ENCODE measurements at regions not wholly inside any gene's neighbourhood (a gene's known extent, or its start where the extent isn't known, plus 50 kb on each side); places are given as distances from the start of the nearest gene placed in this dataset.

DNA sequence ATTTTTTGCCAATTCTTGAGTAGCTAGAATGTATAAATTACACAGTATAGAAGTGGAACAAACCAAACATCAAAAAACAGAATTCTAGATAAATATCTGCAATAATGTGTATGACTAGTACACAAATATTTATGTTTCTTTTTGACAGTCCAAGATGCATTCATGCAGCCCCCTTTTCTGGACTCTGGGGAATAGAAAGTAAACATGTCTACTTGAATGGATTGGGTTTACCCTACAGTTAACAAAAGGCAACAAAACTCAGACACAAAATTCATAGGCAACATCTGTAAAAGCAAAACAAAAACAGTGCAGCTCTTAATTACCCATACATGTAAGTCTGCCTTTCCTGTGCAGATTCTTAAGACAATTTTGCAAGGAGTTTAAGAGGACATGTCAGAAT, 419.4 kb upstream of the DACH1 start:
- no peak for DNase-seq (ENCODE audit: low read depth in 1 of 2, low spot score in 1 of 2)

DNA sequence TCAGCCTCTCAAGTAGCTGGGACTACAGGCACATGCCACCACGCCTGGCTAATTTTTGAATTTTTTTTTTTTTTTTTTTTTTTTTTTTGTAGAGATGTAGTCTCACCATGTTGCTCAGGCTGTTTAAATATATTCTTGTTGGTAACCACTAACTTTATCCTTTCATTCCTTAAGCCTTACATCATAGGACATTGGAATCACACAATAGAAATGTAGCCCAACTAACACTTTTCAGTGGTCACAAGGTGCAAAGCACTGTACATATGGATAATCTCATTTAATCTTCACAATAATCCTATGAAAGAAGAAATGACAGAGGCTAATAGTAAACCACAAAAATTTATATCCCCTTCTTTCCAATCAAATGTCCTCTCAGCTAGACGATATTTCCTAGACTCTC, 417.8 kb upstream of the DACH1 start:
- no peaks in the 10 kb centered on the region for H3K27me3 ChIP-seq (ENCODE audit: insufficient read depth, poor library complexity, severe bottlenecking)
- H3K27ac ChIP-seq (replicated peaks), result no peak overlapping the region
- TF ChIP-seq, protein P1, sequence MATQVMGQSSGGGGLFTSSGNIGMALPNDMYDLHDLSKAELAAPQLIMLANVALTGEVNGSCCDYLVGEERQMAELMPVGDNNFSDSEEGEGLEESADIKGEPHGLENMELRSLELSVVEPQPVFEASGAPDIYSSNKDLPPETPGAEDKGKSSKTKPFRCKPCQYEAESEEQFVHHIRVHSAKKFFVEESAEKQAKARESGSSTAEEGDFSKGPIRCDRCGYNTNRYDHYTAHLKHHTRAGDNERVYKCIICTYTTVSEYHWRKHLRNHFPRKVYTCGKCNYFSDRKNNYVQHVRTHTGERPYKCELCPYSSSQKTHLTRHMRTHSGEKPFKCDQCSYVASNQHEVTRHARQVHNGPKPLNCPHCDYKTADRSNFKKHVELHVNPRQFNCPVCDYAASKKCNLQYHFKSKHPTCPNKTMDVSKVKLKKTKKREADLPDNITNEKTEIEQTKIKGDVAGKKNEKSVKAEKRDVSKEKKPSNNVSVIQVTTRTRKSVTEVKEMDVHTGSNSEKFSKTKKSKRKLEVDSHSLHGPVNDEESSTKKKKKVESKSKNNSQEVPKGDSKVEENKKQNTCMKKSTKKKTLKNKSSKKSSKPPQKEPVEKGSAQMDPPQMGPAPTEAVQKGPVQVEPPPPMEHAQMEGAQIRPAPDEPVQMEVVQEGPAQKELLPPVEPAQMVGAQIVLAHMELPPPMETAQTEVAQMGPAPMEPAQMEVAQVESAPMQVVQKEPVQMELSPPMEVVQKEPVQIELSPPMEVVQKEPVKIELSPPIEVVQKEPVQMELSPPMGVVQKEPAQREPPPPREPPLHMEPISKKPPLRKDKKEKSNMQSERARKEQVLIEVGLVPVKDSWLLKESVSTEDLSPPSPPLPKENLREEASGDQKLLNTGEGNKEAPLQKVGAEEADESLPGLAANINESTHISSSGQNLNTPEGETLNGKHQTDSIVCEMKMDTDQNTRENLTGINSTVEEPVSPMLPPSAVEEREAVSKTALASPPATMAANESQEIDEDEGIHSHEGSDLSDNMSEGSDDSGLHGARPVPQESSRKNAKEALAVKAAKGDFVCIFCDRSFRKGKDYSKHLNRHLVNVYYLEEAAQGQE (IDR thresholded peaks at IDR 0.05; ENCODE audit: insufficient replicate concordance, low read depth), result no peak
- TF ChIP-seq POLR2AphosphoS5 (IDR thresholded peaks at IDR 0.05; ENCODE audit: low read depth) (no peak), SPI1 (IDR thresholded peaks at IDR 0.05; ENCODE audit: borderline replicate concordance, low read depth) (no peak)
- TF ChIP-seq, protein P2, sequence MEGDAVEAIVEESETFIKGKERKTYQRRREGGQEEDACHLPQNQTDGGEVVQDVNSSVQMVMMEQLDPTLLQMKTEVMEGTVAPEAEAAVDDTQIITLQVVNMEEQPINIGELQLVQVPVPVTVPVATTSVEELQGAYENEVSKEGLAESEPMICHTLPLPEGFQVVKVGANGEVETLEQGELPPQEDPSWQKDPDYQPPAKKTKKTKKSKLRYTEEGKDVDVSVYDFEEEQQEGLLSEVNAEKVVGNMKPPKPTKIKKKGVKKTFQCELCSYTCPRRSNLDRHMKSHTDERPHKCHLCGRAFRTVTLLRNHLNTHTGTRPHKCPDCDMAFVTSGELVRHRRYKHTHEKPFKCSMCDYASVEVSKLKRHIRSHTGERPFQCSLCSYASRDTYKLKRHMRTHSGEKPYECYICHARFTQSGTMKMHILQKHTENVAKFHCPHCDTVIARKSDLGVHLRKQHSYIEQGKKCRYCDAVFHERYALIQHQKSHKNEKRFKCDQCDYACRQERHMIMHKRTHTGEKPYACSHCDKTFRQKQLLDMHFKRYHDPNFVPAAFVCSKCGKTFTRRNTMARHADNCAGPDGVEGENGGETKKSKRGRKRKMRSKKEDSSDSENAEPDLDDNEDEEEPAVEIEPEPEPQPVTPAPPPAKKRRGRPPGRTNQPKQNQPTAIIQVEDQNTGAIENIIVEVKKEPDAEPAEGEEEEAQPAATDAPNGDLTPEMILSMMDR (IDR thresholded peaks at IDR 0.05; ENCODE audit: insufficient read depth, low read length), result no peak
- H3K4me3 ChIP-seq (replicated peaks; ENCODE audit: insufficient read depth, low read length), result no peak overlapping the region
- no peak for DNase-seq (ENCODE audit: low read depth in 1 of 2, low spot score in 1 of 2)

More for the DNA sequence above, 419.4 kb upstream of the DACH1 start:
- Histone ChIP-seq H3K27me3 (ENCODE audit: insufficient read depth, poor library complexity, severe bottlenecking) (no peaks in the 10 kb centered on the region), H3K27ac (replicated peaks) (no peak overlapping the region), H3K4me3 (replicated peaks; ENCODE audit: insufficient read depth, low read length) (no peak overlapping the region)
- TF ChIP-seq, protein P2 (IDR thresholded peaks at IDR 0.05; ENCODE audit: insufficient read depth, low read length), result no peak
- TF ChIP-seq SPI1 (IDR thresholded peaks at IDR 0.05; ENCODE audit: borderline replicate concordance, low read depth) (no peak), POLR2AphosphoS5 (IDR thresholded peaks at IDR 0.05; ENCODE audit: low read depth) (no peak), GABPA (IDR thresholded peaks at IDR 0.05; ENCODE audit: low read depth) (no peak)
- TF ChIP-seq, protein P1 (IDR thresholded peaks at IDR 0.05; ENCODE audit: insufficient replicate concordance, low read depth), result no peak

DNA sequence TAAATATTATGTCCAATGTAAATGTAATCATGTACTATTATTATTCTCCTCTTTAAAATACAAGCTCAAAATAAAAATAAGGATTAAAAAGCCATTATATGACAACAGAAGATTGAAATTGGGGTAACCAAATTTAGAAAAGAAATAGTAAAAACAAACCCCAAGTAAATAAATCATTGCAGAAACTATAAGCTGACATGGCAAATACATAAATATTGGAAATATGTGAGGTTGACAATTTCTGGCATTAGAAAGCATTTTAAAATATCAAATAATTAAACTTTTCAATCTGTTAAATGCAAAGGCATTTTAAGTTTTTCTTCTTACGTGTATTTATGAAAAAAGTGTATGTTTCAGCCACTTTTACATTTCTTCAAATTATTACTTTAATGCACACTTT, 394.7 kb upstream of the DACH1 start:
- no peak for DNase-seq (ENCODE audit: low read depth in 1 of 2, low spot score in 1 of 2)
- H3K27me3 ChIP-seq (ENCODE audit: insufficient read depth, poor library complexity, severe bottlenecking), result no peaks in the 10 kb centered on the region
- H3K4me3 ChIP-seq (replicated peaks; ENCODE audit: insufficient read depth, low read length), result no peak overlapping the region
- H3K27ac ChIP-seq (replicated peaks), result no peak overlapping the region
- TF ChIP-seq, protein P2 (IDR thresholded peaks at IDR 0.05; ENCODE audit: insufficient read depth, low read length), result no peak
- TF ChIP-seq, protein P1 (IDR thresholded peaks at IDR 0.05; ENCODE audit: insufficient replicate concordance, low read depth), result no peak
- no peak for TF ChIP-seq SPI1 (IDR thresholded peaks at IDR 0.05; ENCODE audit: borderline replicate concordance, low read depth)
